Endothelial cell of umbilical vein (primary cell): ENCODE measurements at regions not wholly inside any gene's neighbourhood (a gene's known extent, or its start where the extent isn't known, plus 50 kb on each side); places are given as distances from the start of the nearest gene placed in this dataset.

Experiments
- BruUV-seq: library from RNA; stranded (reverse); fragments of 400-500 nt; replicated peaks from 2 replicates; lab custom pipeline; 2021; lab: Mats Ljungman, UMichigan
- CTCF ChIA-PET: fragments of 300-600, 350-600 bp; sonication (Branson Sonifier 250); formaldehyde crosslinking; loops from one replicate; lab custom pipeline; 2021; ENCODE audit warnings: antibody characterized with exemption, inconsistent platforms; lab: Charles Lee
- POLR2A ChIA-PET: fragments of 300-600, 350-600 bp; sonication (Branson Sonifier 250); formaldehyde crosslinking; loops from one replicate; lab custom pipeline; 2021; ENCODE audit warnings: antibody characterized with exemption, inconsistent platforms; lab: Charles Lee
- DNase-seq: peaks from one replicate; pipeline ENCODE4 v3.0.0-alpha.2; 2011; ENCODE audit warnings: low read depth, low spot score
- FAIRE-seq: peaks from 2 replicates; lab custom pipeline; 2011; peaks lifted over from hg19 to GRCh38; lab: Jason Lieb, UNC
- H2AFZ ChIP-seq: 2 replicates; pipeline ENCODE4 v1.6.0; 2012; ENCODE audit warnings: low read depth, low read length, control low read depth, inconsistent platforms
- H3K27ac ChIP-seq: 2 replicates; pipeline ENCODE4 v1.5.1; 2011; ENCODE audit warnings: low read depth, mild to moderate bottlenecking, control low read depth, low read length, moderate library complexity; ENCODE audit not compliant: insufficient read depth
- H3K27me3 ChIP-seq, 2 experiments: 2 replicates each; pipeline versions ENCODE4 v1.6.0 to v1.6.1; 2011; ENCODE audit warnings: low read length in 2 of 2, mixed read lengths in 1 of 2; ENCODE audit not compliant: control insufficient read depth in 2 of 2, insufficient read depth in 2 of 2
- H3K36me3 ChIP-seq, 2 experiments: 2 replicates in 1 of 2; 3 replicates in 1 of 2; pipeline ENCODE4 v1.5.1; 2011; ENCODE audit warnings: low read length in 2 of 2, mild to moderate bottlenecking in 1 of 2, moderate library complexity in 1 of 2; ENCODE audit not compliant: control insufficient read depth in 2 of 2, insufficient read depth in 2 of 2; ENCODE audit errors: extremely low read depth in 1 of 2
- H3K4me1 ChIP-seq: 3 replicates; pipeline ENCODE4 v1.5.1; 2011; ENCODE audit warnings: mild to moderate bottlenecking, low read length; ENCODE audit not compliant: control insufficient read depth, insufficient read depth; ENCODE audit errors: extremely low read depth
- H3K4me2 ChIP-seq: 2 replicates; pipeline ENCODE4 v1.6.1; 2011; ENCODE audit warnings: low read length, control low read depth, mixed read lengths; ENCODE audit not compliant: insufficient read depth
- H3K4me3 ChIP-seq, 3 experiments: fragments of 200-600 bp in 1 of 3; sonication (generic), shearing (Covaris generic) in 1 of 3; replicated peaks in 1 of 3; 2 replicates each; pipeline ENCODE4 v1.5.1; 2011 to 2016; ENCODE audit warnings: control low read depth in 3 of 3, low read length in 3 of 3, mild to moderate bottlenecking in 2 of 3, inconsistent platforms in 1 of 3, low read depth in 1 of 3, moderate library complexity in 1 of 3; ENCODE audit not compliant: insufficient read depth in 1 of 3
- H3K79me2 ChIP-seq: 2 replicates; pipeline ENCODE4 v1.6.0; 2012; ENCODE audit warnings: low read length, inconsistent platforms; ENCODE audit not compliant: control insufficient read depth, insufficient read depth
- H3K9ac ChIP-seq: replicated peaks from 2 replicates; pipeline ENCODE3; 2011; ENCODE audit warnings: low read length, control low read depth; ENCODE audit not compliant: insufficient read depth; ENCODE audit errors: extremely low read depth
- H3K9me1 ChIP-seq: replicated peaks from 3 replicates; pipeline ENCODE4 v1.6.0; 2011; ENCODE audit warnings: mild to moderate bottlenecking, low read length; ENCODE audit not compliant: control insufficient read depth, insufficient read depth; ENCODE audit errors: extremely low read depth
- H3K9me3 ChIP-seq: replicated peaks from 2 replicates; pipeline ENCODE4 v1.5.1; 2012; ENCODE audit warnings: low read length, inconsistent platforms; ENCODE audit not compliant: control insufficient read depth, insufficient read depth
- H4K20me1 ChIP-seq: replicated peaks from 2 replicates; pipeline ENCODE3; 2011; ENCODE audit warnings: mild to moderate bottlenecking, low read length; ENCODE audit not compliant: control insufficient read depth, insufficient read depth; ENCODE audit errors: extremely low read depth
- CTCF ChIP-seq, 2 donors: IDR thresholded peaks; 1 replicate in 1 of 2; 2 replicates in 1 of 2; pipeline ENCODE4 v1.5.1; 2011; ENCODE audit warnings: low read length in 2 of 2, mild to moderate bottlenecking in 2 of 2, moderate library complexity in 2 of 2, control low read depth in 1 of 2, inconsistent platforms in 1 of 2, low read depth in 1 of 2; ENCODE audit not compliant: insufficient read depth in 1 of 2; ENCODE audit errors: extremely low read depth in 1 of 2
- EZH2 ChIP-seq: IDR thresholded peaks from 2 replicates; pipeline ENCODE4 v1.6.1; 2012; ENCODE audit warnings: borderline replicate concordance, low read depth, mild to moderate bottlenecking, moderate library complexity, low read length, inconsistent platforms; ENCODE audit not compliant: severe bottlenecking
- FOS ChIP-seq: IDR thresholded peaks from 2 replicates; pipeline ENCODE4 v1.6.1; 2011; ENCODE audit warnings: mild to moderate bottlenecking, low read length, moderate library complexity, borderline replicate concordance; ENCODE audit not compliant: insufficient read depth
- GATA2 ChIP-seq: IDR thresholded peaks from 2 replicates; pipeline ENCODE4 v1.7.0; 2011; ENCODE audit warnings: low read depth, mild to moderate bottlenecking, moderate library complexity, mixed read lengths, low read length; ENCODE audit not compliant: insufficient read length, insufficient read depth
- JUN ChIP-seq: IDR thresholded peaks from 2 replicates; pipeline ENCODE4 v1.6.1; 2011; ENCODE audit warnings: borderline replicate concordance, low read depth; ENCODE audit not compliant: insufficient read length, insufficient read depth
- MAX ChIP-seq: IDR thresholded peaks from 2 replicates; pipeline ENCODE4 v1.6.1; 2011; ENCODE audit not compliant: insufficient read depth, insufficient read length
- MYC ChIP-seq: IDR thresholded peaks from one replicate; pipeline ENCODE4 v1.6.1; 2011; ENCODE audit warnings: mild to moderate bottlenecking, low read depth, low read length
- POLR2A ChIP-seq: IDR thresholded peaks from 2 replicates; pipeline ENCODE4 v1.6.1; 2012; ENCODE audit warnings: low read depth, mild to moderate bottlenecking, control low read depth, low read length
- POLR2AphosphoS5 ChIP-seq: IDR thresholded peaks from 2 replicates; pipeline ENCODE4 v1.6.1; 2012; ENCODE audit warnings: low read depth, mild to moderate bottlenecking, control low read depth, low read length, moderate library complexity; ENCODE audit not compliant: insufficient read depth
- dilution Hi-C: fragments of 300-500 bp; cut with MboI; formaldehyde crosslinking; loops from one replicate; pipeline ENCODE4 v1.15.0; 2019; ENCODE audit warnings: low sequenced_read_pairs; ENCODE audit not compliant: extremely low pct_ligation_motif_present
- intact Hi-C: fragments of 100-400 bp; cut with micrococcal nuclease; formaldehyde crosslinking; loops from one replicate; pipeline ENCODE4 v1.10.0; 2022

DNA sequence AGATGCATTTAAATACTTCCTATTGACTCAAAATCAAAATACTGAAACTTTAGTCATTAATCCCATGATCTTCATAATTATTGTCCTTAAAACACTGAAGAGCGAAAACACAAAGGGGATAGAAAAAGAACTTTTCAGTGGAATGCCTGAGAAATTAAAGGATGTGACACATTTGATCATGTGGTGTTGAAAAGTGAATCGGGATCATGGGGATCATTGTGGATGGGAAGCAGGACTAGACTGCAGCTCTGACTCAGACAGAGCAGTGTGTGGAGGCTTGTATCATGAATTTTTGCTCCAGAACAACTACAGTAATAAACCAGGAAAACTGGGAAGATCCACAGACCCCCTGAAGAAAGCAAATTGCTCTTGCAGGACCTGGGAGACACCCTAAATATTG is 161.1 kb upstream of the CXADR start:
- Histone ChIP-seq H3K27ac (no peak overlapping the region), H3K9me1 (no peaks in the 10 kb centered on the region), H3K4me2 (no peak overlapping the region), H2AFZ (no peak overlapping the region), H3K79me2 (no peaks in the 10 kb centered on the region), H3K9me3 (no peaks in the 10 kb centered on the region), H3K36me3 (no peaks in the 10 kb centered on the region), H4K20me1 (no peaks in the 10 kb centered on the region), H3K9ac (no peak overlapping the region), H3K4me1 (no peaks in the 10 kb centered on the region), H3K27me3 (no peaks in the 10 kb centered on the region), H3K4me3 (no peak overlapping the region)
- no peak for TF ChIP-seq CTCF (IDR thresholded peaks at IDR 0.05; ENCODE audit: extremely low read depth in 1 of 2, insufficient read depth in 1 of 2, low read depth in 1 of 2, low read length in 2 of 2)
- TF ChIP-seq GATA2: no peak
- no peak for TF ChIP-seq MAX
- no peak for TF ChIP-seq MYC
- TF ChIP-seq POLR2A: no peak
- no peak for TF ChIP-seq POLR2AphosphoS5
- no peak for TF ChIP-seq FOS
- no peak for TF ChIP-seq JUN
- TF ChIP-seq EZH2: no peak
- intact Hi-C loops (no loop called here), dilution Hi-C loops (no loop called here)
- FAIRE-seq: no peak
- BruUV-seq: no TSS peak
- POLR2A ChIA-PET: no interaction called here
- CTCF ChIA-PET: no interaction called here
- no peak for DNase-seq
